ENCODE measurements at regions not wholly inside any gene's neighbourhood (a gene's known extent, or its start where the extent isn't known, plus 50 kb on each side); places are given as distances from the start of the nearest gene placed in this dataset.

- no peaks in the 10 kb centered on the region for H3K9me3 ChIP-seq (ENCODE audit: control insufficient read depth, insufficient read depth, low read depth, low read length)
- intact Hi-C loops (cut with micrococcal nuclease; ENCODE audit: unreplicated experiment) (no loop called here), in situ Hi-C loops (cut with HindIII; ENCODE audit: low pct_unique_long_range_greater_than_20kb, low sequenced_read_pairs) (no loop called here)
- no peaks in the 10 kb centered on the region for H3K4me1 ChIP-seq (ENCODE audit: control insufficient read depth, insufficient read depth, low read length)
- DNase-seq (ENCODE audit: low read depth, low spot score) (no peak), ATAC-seq (no peak)
- ChIA-PET POLR2A (no interaction called here), CTCF (no interaction called here)
- H3K36me3 ChIP-seq (ENCODE audit: control insufficient read depth, insufficient read depth, low read length): no peaks in the 10 kb centered on the region
- no peak overlapping the region for H3K27ac ChIP-seq (ENCODE audit: low read length)
- no peak overlapping the region for H3K4me3 ChIP-seq (ENCODE audit: low read depth in 2 of 2, low read length in 2 of 2)
- H3K27me3 ChIP-seq (ENCODE audit: control insufficient read depth, insufficient read depth, low read length): no peaks in the 10 kb centered on the region
- BruUV-seq (replicated peaks): no TSS peak
- no peak for TF ChIP-seq SIN3A (IDR thresholded peaks at IDR 0.05; ENCODE audit: borderline replicate concordance, insufficient read depth, low read depth, low read length)
- TF ChIP-seq POLR2AphosphoS5 (IDR thresholded peaks at IDR 0.05; ENCODE audit: low read depth, low read length): no peak
- TF ChIP-seq CTCF (IDR thresholded peaks at IDR 0.05): no peak
- no peak for TF ChIP-seq TCF7L2 (IDR thresholded peaks at IDR 0.05; ENCODE audit: low read depth, low read length)
- no peak for TF ChIP-seq REST (IDR thresholded peaks at IDR 0.05; ENCODE audit: insufficient read depth in 1 of 2, low read depth in 2 of 2, low read length in 1 of 2)
These were observed 77.1 kb upstream of the IRX1 start for GRCh38 chr5:3518576-3518975.

GRCh38 chr5:3518051-3518450 is 77.6 kb upstream of the IRX1 start:
- H3K36me3 ChIP-seq (ENCODE audit: control insufficient read depth, insufficient read depth, low read length): no peaks in the 10 kb centered on the region
- no peaks in the 10 kb centered on the region for H3K4me1 ChIP-seq (ENCODE audit: control insufficient read depth, insufficient read depth, low read length)
- DNase-seq (ENCODE audit: low read depth, low spot score) (no peak), ATAC-seq (no peak)
- in situ Hi-C loops (cut with HindIII; ENCODE audit: low pct_unique_long_range_greater_than_20kb, low sequenced_read_pairs) (no loop called here), intact Hi-C loops (cut with micrococcal nuclease; ENCODE audit: unreplicated experiment) (no loop called here)
- BruUV-seq (replicated peaks): no TSS peak
- CTCF ChIA-PET: no interaction called here
- TF ChIP-seq POLR2AphosphoS5 (IDR thresholded peaks at IDR 0.05; ENCODE audit: low read depth, low read length) (no peak), SIN3A (IDR thresholded peaks at IDR 0.05; ENCODE audit: borderline replicate concordance, insufficient read depth, low read depth, low read length) (no peak), REST (IDR thresholded peaks at IDR 0.05; ENCODE audit: insufficient read depth in 1 of 2, low read depth in 2 of 2, low read length in 1 of 2) (no peak), CTCF (IDR thresholded peaks at IDR 0.05) (no peak), TCF7L2 (IDR thresholded peaks at IDR 0.05; ENCODE audit: low read depth, low read length) (no peak)
- POLR2A ChIA-PET: no interaction called here
- no peaks in the 10 kb centered on the region for H3K27me3 ChIP-seq (ENCODE audit: control insufficient read depth, insufficient read depth, low read length)
- H3K9me3 ChIP-seq (ENCODE audit: control insufficient read depth, insufficient read depth, low read depth, low read length): no peaks in the 10 kb centered on the region
- H3K27ac ChIP-seq (ENCODE audit: low read length): no peak overlapping the region
- no peak overlapping the region for H3K4me3 ChIP-seq (ENCODE audit: low read depth in 2 of 2, low read length in 2 of 2)

All from Panc1 (cell line).